ENCODE measurements at regions not wholly inside any gene's neighbourhood (a gene's known extent, or its start where the extent isn't known, plus 50 kb on each side); places are given as distances from the start of the nearest gene placed in this dataset.

- Histone ChIP-seq H3K36me3 (no peaks in the 10 kb centered on the region), H3K27ac (no peak overlapping the region), H3K4me1 (no peaks in the 10 kb centered on the region), H3K4me3 (no peak overlapping the region), H3K9me3 (no peaks in the 10 kb centered on the region), H3K27me3 (no peaks in the 10 kb centered on the region)
- no peak for DNase-seq
- TF ChIP-seq CTCF (IDR thresholded peaks at IDR 0.05) (no peak), POLR2A (IDR thresholded peaks at IDR 0.05) (no peak)
- intact Hi-C loops (cut with DNase I; ENCODE audit: low total_unique reads), result no loop called here
Observed at GRCh38 chr11:131219646-131220045, 150.8 kb upstream of the NTM start.

GRCh38 chr11:131223198-131223991 lies 147.0 kb upstream of the NTM start:
- Histone ChIP-seq H3K27ac (no peak overlapping the region), H3K36me3 (no peaks in the 10 kb centered on the region), H3K4me1 (no peaks in the 10 kb centered on the region), H3K9me3 (no peaks in the 10 kb centered on the region), H3K4me3 (no peak overlapping the region), H3K27me3 (no peaks in the 10 kb centered on the region)
- TF ChIP-seq CTCF (IDR thresholded peaks at IDR 0.05) (no peak), POLR2A (IDR thresholded peaks at IDR 0.05) (no peak)
- intact Hi-C loops (cut with DNase I; ENCODE audit: low total_unique reads), result no loop called here
- DNase-seq, result no peak

- no peak for TF ChIP-seq CTCF (IDR thresholded peaks at IDR 0.05)
- Histone ChIP-seq H3K9me3 (no peaks in the 10 kb centered on the region), H3K4me3 (no peak overlapping the region), H3K4me1 (no peaks in the 10 kb centered on the region), H3K36me3 (no peaks in the 10 kb centered on the region), H3K27ac (no peak overlapping the region), H3K27me3 (no peaks in the 10 kb centered on the region)
- intact Hi-C loops (cut with DNase I; ENCODE audit: low total_unique reads), result no loop called here
- no peak for DNase-seq
Observed at GRCh38 chr11:131228378-131228777, 142.0 kb upstream of the NTM start.

DNA sequence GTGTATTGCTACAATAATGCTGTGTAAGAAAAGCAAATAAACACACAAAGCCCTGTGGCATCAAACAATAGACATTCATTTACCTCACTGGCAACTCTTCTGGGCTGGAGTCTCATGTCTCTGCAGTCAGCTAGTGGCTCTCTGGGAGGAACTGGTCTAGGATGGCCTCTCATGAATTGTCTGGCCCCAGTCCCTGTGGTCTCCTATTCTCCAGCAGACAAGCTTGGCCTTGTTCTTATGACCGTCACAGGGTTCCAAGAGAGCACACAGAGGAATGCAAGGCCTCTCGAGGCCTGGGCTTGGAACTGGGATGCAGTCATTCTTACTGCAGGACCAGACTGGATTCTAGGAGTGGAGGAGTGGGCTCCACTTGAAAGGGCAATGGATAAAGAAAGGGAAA lies 141.2 kb upstream of the NTM start:
- no peaks in the 10 kb centered on the region for H3K27me3 ChIP-seq
- H3K27ac ChIP-seq, result no peak overlapping the region
- no peak overlapping the region for H3K4me3 ChIP-seq
- H3K9me3 ChIP-seq, result no peaks in the 10 kb centered on the region
- intact Hi-C loops (cut with DNase I; ENCODE audit: low total_unique reads), result no loop called here
- no peak for DNase-seq
- no peaks in the 10 kb centered on the region for H3K4me1 ChIP-seq
- H3K36me3 ChIP-seq, result no peaks in the 10 kb centered on the region
- TF ChIP-seq CTCF (IDR thresholded peaks at IDR 0.05) (no peak), POLR2A (IDR thresholded peaks at IDR 0.05) (no peak)

GRCh38 chr11:131231317-131231940 lies 139.0 kb upstream of the NTM start:
- DNase-seq, result no peak
- H3K4me3 ChIP-seq, result no peak overlapping the region
- H3K9me3 ChIP-seq, result no peaks in the 10 kb centered on the region
- intact Hi-C loops (cut with DNase I; ENCODE audit: low total_unique reads), result no loop called here
- no peak for TF ChIP-seq POLR2A (IDR thresholded peaks at IDR 0.05)
- TF ChIP-seq CTCF (IDR thresholded peaks at IDR 0.05), result no peak
- no peaks in the 10 kb centered on the region for H3K27me3 ChIP-seq
- no peaks in the 10 kb centered on the region for H3K4me1 ChIP-seq
- no peak overlapping the region for H3K27ac ChIP-seq
- no peaks in the 10 kb centered on the region for H3K36me3 ChIP-seq
